IMR-90 (cell line): ENCODE measurements at regions not wholly inside any gene's neighbourhood (a gene's known extent, or its start where the extent isn't known, plus 50 kb on each side); places are given as distances from the start of the nearest gene placed in this dataset.
A peak's percentile ranks its signal among the peaks of the same experiment; 100 is the strongest.

ENCODE experiments used
- ATAC-seq: fragments of 200-7000 bp; cut with Tn5 transposase; 2 replicates; pipeline ENCODE4 v1.9.1; 2020; ENCODE audit warnings: low read depth, mild to moderate bottlenecking, moderate library complexity
- BruUV-seq: library from RNA; stranded (reverse); fragments of 400-500 nt; replicated peaks from 2 replicates; lab custom pipeline; 2021; lab: Mats Ljungman, UMichigan
- CTCF ChIA-PET: fragments of 300-600 bp; formaldehyde crosslinking; extraction: SDS; loops from one replicate; lab custom pipeline; 2021; ENCODE audit warnings: antibody characterized with exemption; lab: Yijun Ruan, JAX
- POLR2A ChIA-PET: fragments of 300-600 bp; sonication (Branson Sonifier 250); formaldehyde crosslinking; loops from one replicate; lab custom pipeline; 2022; ENCODE audit warnings: antibody characterized with exemption; ENCODE audit not compliant: unreplicated experiment; lab: Charles Lee
- DNase-seq: peaks from one replicate; pipeline ENCODE4 v3.0.0; 2013
- H2AFZ ChIP-seq: replicated peaks from 2 replicates; pipeline ENCODE3; 2013; ENCODE audit warnings: low read length, mild to moderate bottlenecking; ENCODE audit not compliant: poor library complexity
- H2AK5ac ChIP-seq: 2 replicates; pipeline ENCODE4 v1.6.1; 2013; ENCODE audit warnings: low read depth, low read length, inconsistent platforms
- H2AK9ac ChIP-seq: replicated peaks from 2 replicates; pipeline ENCODE3; 2013; ENCODE audit warnings: mild to moderate bottlenecking, low read depth, low read length, moderate library complexity; ENCODE audit not compliant: poor library complexity
- H2BK120ac ChIP-seq: 2 replicates; pipeline ENCODE4 v1.6.1; 2013; ENCODE audit warnings: low read depth, low read length, inconsistent platforms
- H2BK15ac ChIP-seq: 3 replicates; pipeline ENCODE4 v1.6.1; 2013; ENCODE audit warnings: low read depth, low read length, inconsistent platforms
- H2BK20ac ChIP-seq: 2 replicates; pipeline ENCODE4 v1.6.1; 2013; ENCODE audit warnings: low read depth, mild to moderate bottlenecking, inconsistent platforms, low read length, moderate library complexity
- H2BK5ac ChIP-seq: 2 replicates; pipeline ENCODE4 v1.6.1; 2013; ENCODE audit warnings: mild to moderate bottlenecking, low read depth, low read length, inconsistent platforms; ENCODE audit not compliant: poor library complexity, severe bottlenecking
- H3K14ac ChIP-seq: replicated peaks from 2 replicates; pipeline ENCODE4 v1.6.1; 2013; ENCODE audit warnings: low read depth, low read length, inconsistent platforms
- H3K18ac ChIP-seq: 2 replicates; pipeline ENCODE4 v1.6.1; 2013; ENCODE audit warnings: low read depth, low read length, control low read depth
- H3K23ac ChIP-seq: 2 replicates; pipeline ENCODE4 v1.6.1; 2013; ENCODE audit warnings: low read depth, low read length, inconsistent platforms
- H3K27ac ChIP-seq: 2 replicates; pipeline ENCODE4 v1.5.1; 2013; ENCODE audit warnings: mild to moderate bottlenecking, control low read depth, low read length; ENCODE audit not compliant: insufficient read depth
- H3K27me3 ChIP-seq: 2 replicates; pipeline ENCODE4 v1.6.1; 2013; ENCODE audit warnings: low read length; ENCODE audit not compliant: control insufficient read depth, insufficient read depth
- H3K36me3 ChIP-seq: 2 replicates; pipeline ENCODE4 v1.6.1; 2013; ENCODE audit warnings: low read length, mixed read lengths; ENCODE audit not compliant: control insufficient read depth, insufficient read depth
- H3K4ac ChIP-seq: 2 replicates; pipeline ENCODE4 v1.6.1; 2013; ENCODE audit warnings: low read depth, low read length, inconsistent platforms
- H3K4me1 ChIP-seq: 2 replicates; pipeline ENCODE4 v1.6.1; 2013; ENCODE audit warnings: low read length, mixed read lengths; ENCODE audit not compliant: control insufficient read depth, insufficient read depth
- H3K4me2 ChIP-seq: 2 replicates; pipeline ENCODE4 v1.6.1; 2013; ENCODE audit warnings: low read depth, mild to moderate bottlenecking, control low read depth, low read length, moderate library complexity
- H3K4me3 ChIP-seq: 2 replicates; pipeline ENCODE4 v1.5.1; 2013; ENCODE audit warnings: low read depth, mild to moderate bottlenecking, control low read depth, low read length, moderate library complexity; ENCODE audit not compliant: insufficient read depth
- H3K56ac ChIP-seq: 2 replicates; pipeline ENCODE4 v1.6.1; 2013; ENCODE audit warnings: low read length, inconsistent platforms; ENCODE audit not compliant: insufficient read depth; ENCODE audit errors: extremely low read depth
- H3K79me1 ChIP-seq, 2 experiments: 2 replicates each; pipeline ENCODE4 v1.6.1; 2013; ENCODE audit warnings: low read length in 2 of 2, inconsistent platforms in 1 of 2, low read depth in 1 of 2
- H3K9ac ChIP-seq: 2 replicates; pipeline ENCODE4 v1.6.1; 2013; ENCODE audit warnings: low read depth, low read length, control low read depth
- H3K9me1 ChIP-seq: 2 replicates; pipeline ENCODE4 v1.6.1; 2013; ENCODE audit warnings: low read length, inconsistent platforms; ENCODE audit not compliant: insufficient read depth
- H3K9me3 ChIP-seq: 2 replicates; pipeline ENCODE4 v1.6.1; 2013; ENCODE audit warnings: low read length; ENCODE audit not compliant: control insufficient read depth, insufficient read depth
- H4K20me1 ChIP-seq: 2 replicates; pipeline ENCODE4 v1.6.1; 2013; ENCODE audit warnings: low read length, inconsistent platforms; ENCODE audit not compliant: insufficient read depth
- H4K5ac ChIP-seq: 2 replicates; pipeline ENCODE4 v1.6.1; 2013; ENCODE audit warnings: mild to moderate bottlenecking, low read depth, low read length, control low read depth
- H4K8ac ChIP-seq, 2 experiments: 2 replicates each; pipeline ENCODE4 v1.6.1; 2013; ENCODE audit warnings: low read depth in 2 of 2, low read length in 2 of 2, control low read depth in 1 of 2, inconsistent platforms in 1 of 2
- H4K91ac ChIP-seq: 2 replicates; pipeline ENCODE4 v1.6.1; 2013; ENCODE audit warnings: low read depth, low read length, inconsistent platforms; ENCODE audit not compliant: insufficient read depth
- CEBPB ChIP-seq: IDR thresholded peaks from 2 replicates; pipeline ENCODE4 v1.6.1; 2012; ENCODE audit warnings: low read depth, low read length, improper control_type of control experiment
- RAD21 ChIP-seq: IDR thresholded peaks from 2 replicates; pipeline ENCODE4 v1.6.1; 2012; ENCODE audit warnings: low read length, improper control_type of control experiment
- RFX5 ChIP-seq: IDR thresholded peaks from 2 replicates; pipeline ENCODE4 v1.8.0; 2012; ENCODE audit warnings: low read depth, mild to moderate bottlenecking, low read length, moderate library complexity
- SMC3 ChIP-seq: fragments of 150-350 bp; IDR thresholded peaks from 2 replicates; pipeline ENCODE4 v1.6.1; 2016; ENCODE audit warnings: low read depth, mild to moderate bottlenecking, antibody characterized with exemption, low read length, moderate library complexity
- WGBS, 2 experiments: methylation state at CpG; one replicate each; pipeline versions ENCODE4 v1.1.5 to v1.1.7; 2013; ENCODE audit warnings: missing lambda C conversion rate in 2 of 2; ENCODE audit not compliant: insufficient read length in 1 of 2; ENCODE audit errors: extremely low coverage in 2 of 2; 5-methylcytosine and 5-hydroxymethylcytosine counted together
- dilution Hi-C: fragments of 300-500 bp; cut with HindIII; formaldehyde crosslinking; loops from one replicate; pipeline ENCODE4 v1.14.3; 2018; ENCODE audit warnings: low sequenced_read_pairs; ENCODE audit not compliant: unreplicated experiment
- in situ Hi-C: fragments of 300-500 bp; cut with MboI; formaldehyde crosslinking; loops from 3 replicates; pipeline ENCODE4 v1.14.3; 2019; ENCODE audit warnings: low sequenced_read_pairs, inconsistent platforms, mixed read lengths
- intact Hi-C: fragments of 100-400 bp; cut with micrococcal nuclease; formaldehyde crosslinking; loops from 2 replicates; pipeline ENCODE4 v1.10.0; 2022
- TF ChIP-seq, protein P1 (sequence below): conservative IDR thresholded peaks from 2 replicates; pipeline ENCODE4 v1.5.1; 2012; ENCODE audit warnings: mild to moderate bottlenecking, low read depth, low read length, improper control_type of control experiment
- TF ChIP-seq, protein P2 (sequence below): fragments of 150-350 bp; IDR thresholded peaks from 2 replicates; pipeline ENCODE4 v1.6.1; 2016; ENCODE audit warnings: low read depth, mild to moderate bottlenecking, low read length, moderate library complexity, borderline replicate concordance

DNA sequence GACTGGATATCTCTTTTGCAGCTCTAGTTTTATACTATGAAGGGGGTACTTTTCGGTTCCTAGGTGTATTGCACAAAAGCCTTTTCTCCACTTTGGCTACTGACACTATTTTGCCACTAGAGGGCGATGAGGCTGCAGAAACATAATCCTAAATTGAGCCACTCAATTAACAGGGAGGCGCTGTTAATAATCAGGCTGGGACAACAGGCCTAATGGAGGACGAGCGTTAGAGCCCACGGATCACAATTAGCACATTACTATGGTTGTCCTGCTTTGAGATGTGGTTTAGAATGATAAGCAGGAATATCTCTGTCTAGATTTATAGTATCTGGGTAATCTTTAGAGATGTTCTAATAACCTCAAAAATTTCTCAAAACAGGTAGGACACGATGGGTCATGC is 62.2 kb upstream of the PMAIP1 start:
- Histone ChIP-seq H4K5ac (no peak overlapping the region), H3K4ac (no peak overlapping the region), H3K9me3 (no peaks in the 10 kb centered on the region), H3K79me1 (no peaks in the 10 kb centered on the region), H3K56ac (no peak overlapping the region), H2BK20ac (peak overlapping the region; percentile 5; the same call in 1 of the 2 replicates), H3K27ac (no peak overlapping the region), H3K18ac (no peak overlapping the region), H3K36me3 (no peaks in the 10 kb centered on the region), H2BK120ac (peak overlapping the region; percentile 34; the same call in 1 of the 2 replicates), H4K20me1 (no peaks in the 10 kb centered on the region), H3K23ac (no peak overlapping the region), H4K91ac (no peak overlapping the region), H3K9ac (no peak overlapping the region), H3K14ac (no peak overlapping the region), H2AFZ (peak overlapping the region; percentile 29), H2BK15ac (peak overlapping the region; percentile 22; the same call in 2 of the 3 replicates), H2AK5ac (no peak overlapping the region), H2BK5ac (no peak overlapping the region), H4K8ac (peak overlapping the region in 1 of 2 experiments; percentile 79; a peak in 1 of 4 replicates), H3K4me2 (no peak overlapping the region), H3K9me1 (no peaks in the 10 kb centered on the region; the same call in 1 of the 2 replicates), H3K27me3 (peaks cover 4% of the 10 kb centered on the region; the same call in 1 of the 2 replicates), H2AK9ac (peak overlapping the region; percentile 62), H3K4me1 (peaks cover 2% of the 10 kb centered on the region; the same call in 1 of the 2 replicates), H3K4me3 (no peak overlapping the region)
- dilution Hi-C loops (no loop called here), in situ Hi-C loops (loop anchor here (25.0 kb wide), 1 partner anchor 575 kb away; no protein-coding TSS in a partner anchor), intact Hi-C loops (loop anchor here (1.0 to 10.0 kb wide), 4 partner anchors 62 to 712 kb away; partner anchors contain the start of gene PMAIP1)
- POLR2A ChIA-PET, result no interaction called here
- WGBS, 2 experiments, result no CpG with 5 or more reads among the region's 7 CpGs
- DNase-seq (peak; percentile 67), ATAC-seq (peak; percentile 83)
- BruUV-seq, result no TSS peak
- CTCF ChIA-PET, result interaction anchor here (0.5 to 1.9 kb wide), 5 partner anchors 13 to 206 kb away, joined by 3 to 8 read pairs (median 3); no protein-coding TSS in a partner anchor
- peak; percentile 79 for TF ChIP-seq CEBPB
- peak; percentile 86 for TF ChIP-seq SMC3
- TF ChIP-seq, protein P1, sequence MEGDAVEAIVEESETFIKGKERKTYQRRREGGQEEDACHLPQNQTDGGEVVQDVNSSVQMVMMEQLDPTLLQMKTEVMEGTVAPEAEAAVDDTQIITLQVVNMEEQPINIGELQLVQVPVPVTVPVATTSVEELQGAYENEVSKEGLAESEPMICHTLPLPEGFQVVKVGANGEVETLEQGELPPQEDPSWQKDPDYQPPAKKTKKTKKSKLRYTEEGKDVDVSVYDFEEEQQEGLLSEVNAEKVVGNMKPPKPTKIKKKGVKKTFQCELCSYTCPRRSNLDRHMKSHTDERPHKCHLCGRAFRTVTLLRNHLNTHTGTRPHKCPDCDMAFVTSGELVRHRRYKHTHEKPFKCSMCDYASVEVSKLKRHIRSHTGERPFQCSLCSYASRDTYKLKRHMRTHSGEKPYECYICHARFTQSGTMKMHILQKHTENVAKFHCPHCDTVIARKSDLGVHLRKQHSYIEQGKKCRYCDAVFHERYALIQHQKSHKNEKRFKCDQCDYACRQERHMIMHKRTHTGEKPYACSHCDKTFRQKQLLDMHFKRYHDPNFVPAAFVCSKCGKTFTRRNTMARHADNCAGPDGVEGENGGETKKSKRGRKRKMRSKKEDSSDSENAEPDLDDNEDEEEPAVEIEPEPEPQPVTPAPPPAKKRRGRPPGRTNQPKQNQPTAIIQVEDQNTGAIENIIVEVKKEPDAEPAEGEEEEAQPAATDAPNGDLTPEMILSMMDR, result peak; percentile 89
- TF ChIP-seq RFX5, result no peak
- TF ChIP-seq, protein P2, sequence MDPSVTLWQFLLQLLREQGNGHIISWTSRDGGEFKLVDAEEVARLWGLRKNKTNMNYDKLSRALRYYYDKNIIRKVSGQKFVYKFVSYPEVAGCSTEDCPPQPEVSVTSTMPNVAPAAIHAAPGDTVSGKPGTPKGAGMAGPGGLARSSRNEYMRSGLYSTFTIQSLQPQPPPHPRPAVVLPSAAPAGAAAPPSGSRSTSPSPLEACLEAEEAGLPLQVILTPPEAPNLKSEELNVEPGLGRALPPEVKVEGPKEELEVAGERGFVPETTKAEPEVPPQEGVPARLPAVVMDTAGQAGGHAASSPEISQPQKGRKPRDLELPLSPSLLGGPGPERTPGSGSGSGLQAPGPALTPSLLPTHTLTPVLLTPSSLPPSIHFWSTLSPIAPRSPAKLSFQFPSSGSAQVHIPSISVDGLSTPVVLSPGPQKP, result no peak
- peak; percentile 88 for TF ChIP-seq RAD21
